Keratinocyte (primary cell): ENCODE measurements at regions not wholly inside any gene's neighbourhood (a gene's known extent, or its start where the extent isn't known, plus 50 kb on each side); places are given as distances from the start of the nearest gene placed in this dataset.

Source experiments
- DNase-seq: peaks from one replicate; pipeline ENCODE4 v3.0.0-alpha.2; 2011; ENCODE audit warnings: low read depth, missing footprints, low spot score
- FAIRE-seq: peaks from 2 replicates; lab custom pipeline; 2011; peaks lifted over from hg19 to GRCh38; lab: Jason Lieb, UNC
- H2AFZ ChIP-seq: 2 replicates; pipeline ENCODE4 v1.6.0; 2012; ENCODE audit warnings: low read length, control low read depth, inconsistent platforms; ENCODE audit not compliant: control insufficient read depth
- H3K27ac ChIP-seq: 2 replicates; pipeline ENCODE4 v1.5.1; 2011; ENCODE audit warnings: low read length; ENCODE audit not compliant: control insufficient read depth, insufficient read depth
- H3K27me3 ChIP-seq: 3 replicates; pipeline ENCODE4 v1.6.0; 2011; ENCODE audit warnings: low read length; ENCODE audit not compliant: control insufficient read depth, insufficient read depth; ENCODE audit errors: extremely low read depth
- H3K36me3 ChIP-seq, 2 experiments: 2 replicates in 1 of 2; 3 replicates in 1 of 2; pipeline ENCODE4 v1.5.1; 2011; ENCODE audit warnings: low read length in 2 of 2, mild to moderate bottlenecking in 1 of 2; ENCODE audit not compliant: control insufficient read depth in 2 of 2, insufficient read depth in 2 of 2; ENCODE audit errors: extremely low read depth in 1 of 2
- H3K4me1 ChIP-seq: 3 replicates; pipeline ENCODE4 v1.5.1; 2011; ENCODE audit warnings: low read length; ENCODE audit not compliant: control insufficient read depth, insufficient read depth; ENCODE audit errors: extremely low read depth
- H3K4me2 ChIP-seq: 3 replicates; pipeline ENCODE4 v1.6.0; 2011; ENCODE audit warnings: low read depth, low read length; ENCODE audit not compliant: control insufficient read depth, insufficient read depth; ENCODE audit errors: extremely low read depth
- H3K4me3 ChIP-seq, 3 experiments: fragments of 200-600 bp in 1 of 3; sonication (generic) in 1 of 3; 2 replicates in 2 of 3; 3 replicates in 1 of 3; pipeline ENCODE4 v1.5.1; 2011 to 2016; ENCODE audit warnings: low read length in 3 of 3, mild to moderate bottlenecking in 3 of 3, control low read depth in 2 of 3, inconsistent platforms in 1 of 3, low read depth in 1 of 3, mixed read lengths in 1 of 3, mixed run types in 1 of 3, moderate library complexity in 1 of 3; ENCODE audit not compliant: control insufficient read depth in 2 of 3, insufficient read depth in 2 of 3; ENCODE audit errors: extremely low read depth in 1 of 3
- H3K79me2 ChIP-seq: 2 replicates; pipeline ENCODE4 v1.6.0; 2012; ENCODE audit warnings: low read length; ENCODE audit not compliant: control insufficient read depth, insufficient read depth
- H3K9ac ChIP-seq: 3 replicates; pipeline ENCODE4 v1.6.0; 2011; ENCODE audit warnings: low read length; ENCODE audit not compliant: control insufficient read depth, insufficient read depth; ENCODE audit errors: extremely low read depth
- H3K9me1 ChIP-seq: 3 replicates; pipeline ENCODE4 v1.6.0; 2011; ENCODE audit warnings: low read length; ENCODE audit not compliant: control insufficient read depth, insufficient read depth; ENCODE audit errors: extremely low read depth
- H3K9me3 ChIP-seq: 2 replicates; pipeline ENCODE4 v1.5.1; 2012; ENCODE audit warnings: low read depth, low read length; ENCODE audit not compliant: control insufficient read depth
- H4K20me1 ChIP-seq: 3 replicates; pipeline ENCODE4 v1.6.0; 2011; ENCODE audit warnings: low read length; ENCODE audit not compliant: control insufficient read depth, insufficient read depth; ENCODE audit errors: extremely low read depth
- CTCF ChIP-seq, 3 experiments: IDR thresholded peaks in 1 of 3; conservative IDR thresholded peaks in 1 of 3; optimal IDR thresholded peaks in 1 of 3; 2 replicates in 2 of 3; 3 replicates in 1 of 3; pipeline versions ENCODE3 to v1.5.1; 2011; ENCODE audit warnings: low read length in 3 of 3, mild to moderate bottlenecking in 3 of 3, moderate library complexity in 2 of 3, control low read depth in 1 of 3, inconsistent platforms in 1 of 3; ENCODE audit not compliant: insufficient read depth in 2 of 3; ENCODE audit errors: extremely low read depth in 1 of 3
- EZH2 ChIP-seq: IDR thresholded peaks from one replicate; pipeline ENCODE4 v1.6.1; 2012; ENCODE audit warnings: inconsistent platforms, mild to moderate bottlenecking, low read length, moderate library complexity
- dilution Hi-C: fragments of 300-500 bp; cut with MboI; formaldehyde crosslinking; loops from one replicate; pipeline ENCODE4 v1.7.0; 2020; ENCODE audit warnings: low sequenced_read_pairs; ENCODE audit not compliant: extremely low pct_ligation_motif_present

GRCh38 chr7:94149789-94150545 lies 145.8 kb upstream of the BET1 start:
- Histone ChIP-seq H3K9me3 (no peaks in the 10 kb centered on the region), H3K4me2 (no peak overlapping the region), H3K4me3 (no peak overlapping the region), H3K9me1 (no peaks in the 10 kb centered on the region), H3K79me2 (no peaks in the 10 kb centered on the region), H3K9ac (no peak overlapping the region), H3K27ac (no peak overlapping the region), H2AFZ (no peak overlapping the region), H4K20me1 (no peaks in the 10 kb centered on the region), H3K4me1 (no peaks in the 10 kb centered on the region), H3K27me3 (peaks cover 6% of the 10 kb centered on the region), H3K36me3 (no peaks in the 10 kb centered on the region)
- FAIRE-seq (no peak), DNase-seq (no peak)
- dilution Hi-C loops = no loop called here
- TF ChIP-seq EZH2 = no peak
- no peak for TF ChIP-seq CTCF (optimal IDR thresholded peaks at IDR 0.05 in 1 of 3, IDR thresholded peaks at IDR 0.05 in 1 of 3, conservative IDR thresholded peaks at IDR 0.05 in 1 of 3; ENCODE audit: extremely low read depth in 1 of 3, insufficient read depth in 2 of 3, low read length in 3 of 3)

- Histone ChIP-seq H3K9me1 (no peaks in the 10 kb centered on the region), H3K9me3 (no peaks in the 10 kb centered on the region), H3K4me3 (no peak overlapping the region), H3K27me3 (no peaks in the 10 kb centered on the region), H3K36me3 (no peaks in the 10 kb centered on the region), H3K4me1 (peaks cover 2% of the 10 kb centered on the region), H4K20me1 (no peaks in the 10 kb centered on the region), H3K4me2 (no peak overlapping the region), H3K9ac (no peak overlapping the region), H2AFZ (no peak overlapping the region), H3K27ac (no peak overlapping the region), H3K79me2 (no peaks in the 10 kb centered on the region)
- DNase-seq = no peak
- no peak for FAIRE-seq
- dilution Hi-C loops = no loop called here
- TF ChIP-seq EZH2 (no peak), CTCF (optimal IDR thresholded peaks at IDR 0.05 in 1 of 3, IDR thresholded peaks at IDR 0.05 in 1 of 3, conservative IDR thresholded peaks at IDR 0.05 in 1 of 3; ENCODE audit: extremely low read depth in 1 of 3, insufficient read depth in 2 of 3, low read length in 3 of 3) (no peak)
Measured at GRCh38 chr7:94154182-94154581, 150.0 kb upstream of the BET1 start.
